HG03558 (cell line): ENCODE measurements at regions not wholly inside any gene's neighbourhood (a gene's known extent, or its start where the extent isn't known, plus 50 kb on each side); places are given as distances from the start of the nearest gene placed in this dataset.
"Not testable (repeated sequence)": the region's sequence is repeated elsewhere in the genome, so short reads cannot be mapped to it uniquely, and the experiment has no call there.

Experiments used
- ATAC-seq: cut with Tn5 transposase; IDR thresholded peaks from one replicate; pipeline ENCODE4 v1.9.1; 2021; ENCODE audit warnings: moderate number of reproducible peaks; ENCODE audit not compliant: unreplicated experiment; ENCODE audit errors: extremely low read depth

DNA sequence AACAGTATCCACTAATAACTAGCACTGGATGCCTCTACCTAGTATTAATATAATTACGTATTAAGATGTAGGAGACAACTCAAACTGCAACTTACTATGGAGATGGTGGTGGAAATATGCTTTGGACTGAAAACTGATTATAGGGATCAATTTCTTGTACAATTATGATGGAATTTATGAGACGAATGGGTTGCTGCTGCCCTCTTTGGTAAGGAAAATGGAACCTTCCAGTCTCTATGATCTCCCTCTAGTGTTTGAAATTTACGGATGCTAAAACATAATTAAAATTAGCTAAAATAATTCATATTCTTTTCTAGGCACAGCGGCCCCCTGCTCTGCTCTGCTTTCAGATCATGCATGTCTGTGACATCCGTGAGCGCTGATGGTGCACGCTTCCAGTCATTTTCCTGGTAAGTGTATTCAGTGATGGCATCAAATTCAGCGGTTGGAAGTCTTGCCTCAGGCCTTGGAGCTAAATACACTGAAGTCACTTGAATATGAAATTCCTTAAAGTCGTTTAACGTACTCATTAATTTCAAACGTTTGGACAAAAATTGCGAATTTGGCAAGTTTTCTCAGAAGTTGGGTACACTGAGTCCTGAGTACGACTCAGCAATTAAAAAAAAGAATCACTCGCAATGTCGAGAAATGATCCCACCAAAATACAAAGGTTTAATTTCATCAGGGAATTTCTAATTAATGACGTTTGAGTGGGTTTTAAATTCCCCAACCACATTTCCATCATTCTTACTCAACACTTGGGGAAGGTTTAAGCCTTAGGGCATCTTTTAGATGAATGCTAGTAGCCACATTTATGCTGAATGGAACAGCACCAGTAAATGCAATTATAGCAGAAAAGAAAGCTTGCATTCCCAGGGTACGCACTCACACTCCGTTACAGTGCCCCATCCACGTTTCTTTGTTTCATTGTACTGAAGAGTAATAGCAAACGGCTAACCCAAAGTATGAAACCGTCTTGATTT is 132.6 kb downstream of the NR2F2 start:
- no peak for ATAC-seq

DNA sequence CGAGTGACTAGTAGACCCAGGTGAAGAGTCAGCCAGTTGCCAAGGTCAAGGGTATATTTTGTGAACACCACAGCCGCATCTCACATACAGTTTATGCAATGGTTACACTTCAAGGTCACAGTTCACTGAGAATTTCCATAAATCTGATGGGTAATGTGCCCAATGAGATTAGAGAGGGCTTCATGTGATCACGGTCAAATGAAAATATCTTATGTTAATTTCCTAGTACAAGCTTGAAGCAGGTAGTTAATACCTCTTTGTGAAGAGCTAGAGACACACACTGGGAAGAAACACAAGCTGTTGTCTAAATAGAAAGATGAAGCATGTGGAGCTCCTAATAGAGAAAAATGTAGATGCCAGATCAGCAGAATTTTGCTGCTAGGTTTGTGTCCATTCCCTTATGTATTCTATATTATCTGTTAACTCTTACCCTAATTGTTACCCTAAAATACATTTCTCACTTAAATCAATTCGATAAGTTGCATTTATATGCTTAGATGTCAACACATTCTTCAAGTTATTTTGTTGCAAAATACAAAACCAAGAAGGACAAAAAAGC is 136.0 kb downstream of the NR2F2 start:
- no peak for ATAC-seq

DNA sequence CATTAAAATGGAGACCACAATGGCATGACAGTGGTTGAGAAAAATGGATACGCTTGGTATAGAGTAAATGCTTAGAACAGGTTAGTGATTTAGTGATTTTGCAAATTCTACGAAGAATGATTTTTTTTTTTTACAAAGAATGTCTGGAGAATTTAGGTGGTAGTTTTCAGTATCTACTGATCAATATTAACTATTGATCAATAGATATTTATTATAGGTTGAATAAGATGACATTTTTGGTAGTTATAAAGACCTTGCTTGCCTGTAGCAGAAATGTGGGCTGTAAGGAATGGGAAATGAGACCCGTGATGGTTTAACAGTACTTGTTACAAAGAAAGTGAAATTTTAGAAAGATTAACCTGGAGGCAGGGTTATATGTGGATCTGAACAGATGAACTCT is 137.5 kb downstream of the NR2F2 start:
- no peak for ATAC-seq

DNA sequence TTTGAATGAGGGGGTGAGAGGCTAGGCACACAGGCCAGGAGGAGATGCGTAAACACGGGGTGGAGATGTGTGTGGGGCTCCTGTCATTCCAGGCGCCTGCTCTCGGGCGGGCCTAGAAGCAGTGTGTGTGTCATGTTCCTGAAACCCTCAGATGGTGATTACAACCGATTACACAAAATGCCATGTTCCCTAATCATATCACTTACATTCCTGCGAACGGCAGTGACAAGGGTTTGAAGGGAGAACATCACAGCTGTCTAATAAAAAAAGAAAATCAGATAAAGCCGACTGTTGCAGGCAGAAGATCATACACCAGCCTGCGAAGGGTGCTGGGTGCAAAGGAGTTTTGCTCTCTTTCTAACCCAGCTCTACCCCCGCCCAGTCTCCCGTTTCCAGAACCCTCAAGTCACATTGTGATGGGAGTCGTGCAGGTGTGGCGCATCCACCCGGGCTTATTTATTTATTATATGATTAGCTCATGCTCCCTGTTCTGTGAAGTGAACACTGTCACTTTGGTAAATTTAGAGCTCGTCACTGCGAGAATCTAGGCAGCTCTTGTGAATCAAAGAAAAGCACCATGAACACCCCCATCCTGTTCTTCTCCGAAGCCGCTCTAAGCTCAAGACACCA is 140.3 kb downstream of the NR2F2 start:
- ATAC-seq: no peak

DNA sequence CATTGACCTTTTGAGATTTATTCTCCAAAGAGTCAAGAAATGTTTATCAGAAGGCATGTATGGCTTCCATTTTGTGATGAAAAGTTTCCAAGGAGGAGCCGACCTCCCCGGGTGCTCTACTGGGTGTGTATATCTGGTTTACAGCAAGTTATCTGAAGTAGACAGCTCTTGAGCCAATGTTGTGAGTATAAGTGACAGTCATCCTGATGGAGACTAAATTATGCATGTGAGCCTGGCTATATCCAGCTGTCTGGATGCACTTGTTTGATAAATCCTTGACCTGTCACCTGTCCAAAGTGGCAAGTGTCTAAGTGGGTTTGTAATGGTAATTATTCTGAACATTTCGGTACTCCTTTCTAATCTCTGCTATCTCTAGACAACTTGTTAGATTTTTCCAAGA is 142.2 kb downstream of the NR2F2 start:
- ATAC-seq: no peak

DNA sequence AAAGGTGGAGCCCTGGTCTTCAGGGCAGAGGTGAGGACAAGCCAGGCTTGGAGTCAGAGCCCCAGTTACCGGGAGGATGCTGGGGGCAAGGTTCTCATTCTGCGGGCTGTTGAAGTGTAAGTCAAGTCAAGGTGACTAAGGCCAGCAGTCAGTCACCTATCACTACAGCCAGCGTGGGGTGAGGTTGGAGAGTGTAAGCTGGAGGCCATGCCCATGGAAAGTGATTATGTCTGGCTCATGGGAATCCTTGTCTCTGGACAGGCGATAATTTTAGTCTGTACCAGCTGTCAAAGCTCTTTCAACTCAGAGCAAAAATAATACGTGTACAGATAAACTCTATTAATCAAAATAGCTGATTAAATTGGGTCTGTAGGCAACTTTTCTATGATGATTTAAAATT is 143.1 kb downstream of the NR2F2 start:
- no peak for ATAC-seq

DNA sequence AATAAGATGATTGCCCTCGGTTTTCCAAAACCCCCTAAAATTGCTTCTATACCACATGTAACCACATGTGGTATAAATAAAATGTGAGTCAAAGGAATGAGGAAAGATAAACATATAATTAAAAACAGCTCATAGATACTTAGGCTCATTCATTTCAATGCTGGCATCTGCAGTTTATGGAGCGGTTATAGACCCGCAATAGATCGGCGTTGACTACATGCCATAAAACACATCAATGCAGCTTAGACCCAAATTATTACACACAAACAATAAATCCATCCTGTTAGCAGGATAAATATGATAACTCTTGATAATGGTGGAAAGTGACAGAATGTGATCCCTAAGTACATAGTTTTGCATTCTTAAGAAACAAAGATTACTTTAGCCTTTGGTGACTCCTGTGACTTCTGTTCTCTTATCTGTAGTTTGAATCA is 143.7 kb downstream of the NR2F2 start:
- no peak for ATAC-seq

DNA sequence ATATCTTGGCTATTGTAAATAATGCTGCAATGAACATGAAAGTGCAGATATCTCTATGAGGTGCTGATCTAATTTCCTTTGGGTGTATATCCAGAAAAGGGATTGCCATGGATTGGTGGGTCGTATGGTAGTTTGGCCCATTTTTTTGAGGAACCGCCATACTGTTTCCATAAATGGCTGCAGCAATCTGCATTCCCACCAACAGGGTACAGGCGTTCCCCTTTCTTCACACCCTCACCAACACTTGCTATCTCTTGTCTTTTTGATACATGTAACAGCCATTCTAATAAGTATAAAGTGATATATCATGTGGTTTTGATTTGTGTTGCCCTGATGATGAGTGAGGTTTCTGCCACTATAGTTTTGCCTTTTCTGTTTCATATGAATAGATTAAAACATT is 146.7 kb downstream of the NR2F2 start:
- no peak for ATAC-seq

DNA sequence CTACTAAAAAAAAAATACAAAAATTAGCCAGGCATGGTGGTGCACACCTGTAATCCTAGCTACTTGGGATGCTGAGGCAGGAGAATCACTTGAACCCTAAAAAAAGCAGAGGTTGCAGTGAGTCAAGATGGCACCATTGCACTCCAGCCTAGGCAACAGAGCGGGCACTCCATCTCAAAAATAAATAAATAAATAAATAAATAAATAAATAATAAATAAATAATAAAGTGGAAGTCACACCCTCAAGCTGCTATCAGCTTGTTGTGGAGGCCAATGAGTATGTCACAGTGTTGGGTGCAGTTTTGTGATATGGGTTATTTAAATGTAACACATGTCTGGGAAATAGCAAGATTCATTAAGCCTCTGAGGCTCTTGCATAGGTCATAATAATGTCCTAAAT is 153.9 kb downstream of the NR2F2 start:
- not testable (repeated sequence) for ATAC-seq

DNA sequence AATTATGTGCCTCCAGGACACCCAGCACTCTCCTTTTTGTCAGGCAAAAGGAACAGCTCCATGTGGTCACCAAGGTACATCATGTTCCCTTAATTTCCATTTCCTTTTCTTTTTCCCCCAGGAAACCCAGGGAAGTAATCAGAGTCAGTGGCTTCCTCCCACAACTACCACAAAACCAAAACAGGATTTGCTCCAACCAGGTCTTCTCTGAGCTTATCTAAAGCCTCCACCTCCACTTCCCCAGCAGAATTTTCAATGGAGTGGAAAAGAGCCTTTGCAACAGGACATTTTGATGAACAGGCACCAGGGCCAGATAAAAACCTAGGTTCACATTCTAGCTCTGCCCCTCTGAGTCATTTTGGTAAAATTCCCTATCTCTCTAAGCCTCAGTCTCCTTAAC is 154.3 kb downstream of the NR2F2 start:
- ATAC-seq: no peak

DNA sequence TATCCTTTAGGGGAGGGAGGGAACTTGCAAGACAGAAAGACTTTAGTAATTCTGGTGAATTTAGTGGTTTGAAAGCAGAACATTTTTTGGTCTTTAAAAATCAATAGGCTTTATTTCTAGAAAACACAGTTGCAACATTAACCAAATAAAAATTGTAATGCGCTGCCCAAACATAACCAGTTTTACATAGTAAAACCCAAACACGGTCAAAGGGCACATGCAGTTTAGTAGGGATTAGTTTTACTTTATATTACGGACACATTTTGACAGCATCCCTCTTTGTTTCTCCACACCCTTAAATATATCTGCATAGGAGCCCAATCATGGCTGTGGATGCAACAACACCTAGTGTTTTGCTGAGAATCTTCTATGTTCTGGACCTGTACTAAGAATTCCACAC is 156.7 kb downstream of the NR2F2 start:
- no peak for ATAC-seq

DNA sequence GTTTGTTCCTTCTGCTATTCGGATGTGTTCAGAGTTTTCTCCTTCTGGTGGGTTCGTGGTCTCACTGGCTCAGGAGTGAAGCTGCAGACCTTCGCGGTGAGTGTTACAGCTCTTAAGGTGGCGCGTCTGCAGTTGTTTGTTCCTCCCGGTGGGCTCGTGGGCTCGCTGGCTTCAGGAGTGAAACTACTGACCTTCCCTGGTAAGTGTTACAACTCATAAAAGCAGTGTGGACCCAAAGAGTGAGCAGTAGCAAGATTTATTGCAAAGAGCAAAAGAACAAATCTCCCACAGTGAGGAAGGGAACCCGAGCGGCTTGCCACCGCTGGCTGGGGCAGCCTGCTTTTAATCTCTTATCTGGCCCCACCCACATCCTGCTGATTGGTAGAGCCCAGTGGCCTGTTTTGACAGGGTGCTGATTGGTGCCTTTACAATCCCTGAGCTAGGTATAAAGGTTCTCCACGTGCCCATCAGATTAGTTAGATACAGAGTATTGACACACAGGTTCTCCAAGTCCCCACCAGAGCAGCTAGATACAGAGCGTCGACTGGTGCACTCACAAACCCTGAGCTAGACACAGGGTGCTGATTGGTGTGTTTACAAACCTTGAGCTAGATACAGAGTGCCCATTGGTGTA is 160.7 kb downstream of the NR2F2 start:
- not testable (repeated sequence) for ATAC-seq

DNA sequence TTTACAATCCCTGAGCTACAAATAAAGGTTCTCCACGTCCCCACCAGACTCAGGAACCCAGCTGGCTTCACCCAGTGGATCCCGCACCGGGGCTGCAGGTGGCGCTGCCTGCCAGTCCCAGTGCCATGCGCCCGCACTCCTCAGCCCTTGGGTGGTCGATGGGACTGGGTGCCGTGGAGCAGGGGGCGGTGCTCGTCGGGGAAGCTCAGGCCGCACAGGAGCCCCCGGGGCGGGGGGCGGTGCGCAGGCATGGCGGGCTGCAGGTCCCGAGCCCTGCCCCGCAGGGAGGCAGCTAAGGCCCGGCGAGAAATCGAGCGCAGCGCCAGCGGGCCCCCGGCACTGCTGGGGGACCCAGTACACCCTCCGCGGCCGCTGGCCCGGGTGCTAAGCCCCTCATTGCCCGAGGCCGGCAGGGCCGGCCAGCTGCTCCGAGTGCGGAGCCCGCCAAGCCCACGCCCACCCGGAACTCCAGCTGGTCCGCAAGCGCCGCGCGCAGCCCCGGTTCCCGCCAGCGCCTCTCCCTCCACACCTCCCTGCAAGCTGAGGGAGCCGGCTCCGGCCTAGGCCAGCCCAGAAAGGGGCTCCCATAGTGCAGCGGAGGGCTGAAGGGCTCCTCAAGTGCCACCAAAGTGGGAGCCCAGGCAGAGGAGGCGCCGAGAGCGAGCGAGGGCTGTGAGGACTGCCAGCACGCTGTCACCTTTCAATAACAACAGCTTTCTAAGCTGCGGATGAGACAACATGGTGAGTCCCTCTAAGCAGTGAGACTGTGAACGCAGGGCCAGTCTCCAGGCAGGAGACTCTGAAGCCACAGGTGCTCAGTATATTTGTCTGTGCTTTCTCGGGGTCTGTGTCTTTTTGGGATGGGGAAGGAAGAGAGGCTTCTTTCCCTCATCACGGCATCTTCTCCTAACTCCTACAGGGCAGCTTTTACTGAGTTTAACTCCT is 161.5 kb downstream of the NR2F2 start:
- ATAC-seq: not testable (repeated sequence)

DNA sequence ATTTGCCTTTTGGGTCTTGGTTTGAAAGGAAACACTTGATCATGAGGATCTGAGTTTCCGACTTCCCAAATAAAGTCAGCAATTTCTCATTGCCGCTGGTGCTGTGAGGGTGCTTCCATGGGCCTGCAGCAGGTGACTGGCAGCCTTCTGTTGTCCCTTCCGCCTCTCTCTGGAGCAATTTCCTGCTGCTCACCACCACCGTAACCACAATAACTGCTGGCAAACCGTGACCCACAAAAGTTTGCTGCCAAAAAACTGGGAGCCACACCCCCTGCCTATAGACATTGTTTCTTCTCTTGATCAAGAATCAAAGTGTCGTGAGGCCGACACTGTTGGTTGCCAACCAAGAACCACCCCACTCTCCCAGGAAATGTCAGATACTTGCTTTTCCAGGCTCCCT is 164.0 kb downstream of the NR2F2 start:
- no peak for ATAC-seq

DNA sequence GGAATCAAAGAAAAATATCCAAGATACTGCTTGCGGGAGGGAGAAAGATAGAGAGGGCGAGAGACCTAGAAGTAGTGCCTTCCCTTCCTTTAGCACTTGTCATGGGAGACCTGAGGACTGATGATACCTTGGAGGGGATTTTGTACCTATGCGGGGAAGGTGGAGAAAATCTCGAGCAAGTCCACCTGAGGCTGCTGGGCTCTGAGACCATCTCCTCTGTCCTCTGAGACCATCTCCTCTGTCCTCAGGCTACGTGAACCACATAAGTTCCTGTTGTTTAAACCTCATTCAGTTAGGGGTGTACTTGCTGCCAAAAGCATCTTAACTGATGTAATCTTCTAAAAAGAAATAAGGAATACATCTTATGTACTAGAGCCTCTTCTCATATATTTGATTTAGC is 164.9 kb downstream of the NR2F2 start:
- ATAC-seq: no peak

DNA sequence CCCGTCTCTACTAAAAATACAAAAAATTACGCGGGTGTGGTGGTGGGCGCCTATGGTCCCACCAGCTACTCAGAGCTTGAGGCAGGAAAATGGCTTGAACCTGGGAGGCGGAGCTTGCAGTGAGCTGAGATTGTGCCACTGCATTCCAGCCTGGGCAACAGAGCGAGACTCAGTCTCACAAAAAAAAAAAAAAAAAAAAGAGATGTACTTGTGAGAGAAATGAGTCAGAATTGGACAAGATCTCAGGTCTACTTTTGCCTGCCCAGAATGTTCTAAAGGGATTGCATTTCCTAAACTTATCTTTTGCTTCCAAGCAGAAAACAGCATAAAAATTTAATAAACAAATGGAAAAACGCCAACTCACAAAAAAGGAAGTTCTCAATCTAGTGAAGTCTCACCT is 167.5 kb downstream of the NR2F2 start:
- ATAC-seq: no peak

DNA sequence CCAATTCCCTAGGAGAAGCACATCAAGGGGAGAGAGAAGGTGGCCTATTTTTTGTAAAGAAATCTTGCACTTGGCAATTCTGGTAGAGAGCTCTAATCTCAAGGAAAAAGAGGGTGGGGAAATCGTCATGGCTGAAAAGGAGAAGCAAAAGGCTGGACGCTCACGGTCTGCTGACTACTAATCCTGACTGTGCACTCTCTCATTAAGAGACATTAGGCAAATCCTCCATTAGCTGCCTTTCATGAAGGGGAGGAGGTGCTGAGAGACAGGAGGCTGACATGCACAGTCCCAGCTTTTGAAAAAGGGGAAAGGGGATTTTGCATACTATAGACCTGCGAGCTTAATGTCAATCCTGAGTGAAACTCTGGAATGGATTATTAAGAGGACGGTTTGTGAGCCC is 170.0 kb downstream of the NR2F2 start:
- no peak for ATAC-seq

DNA sequence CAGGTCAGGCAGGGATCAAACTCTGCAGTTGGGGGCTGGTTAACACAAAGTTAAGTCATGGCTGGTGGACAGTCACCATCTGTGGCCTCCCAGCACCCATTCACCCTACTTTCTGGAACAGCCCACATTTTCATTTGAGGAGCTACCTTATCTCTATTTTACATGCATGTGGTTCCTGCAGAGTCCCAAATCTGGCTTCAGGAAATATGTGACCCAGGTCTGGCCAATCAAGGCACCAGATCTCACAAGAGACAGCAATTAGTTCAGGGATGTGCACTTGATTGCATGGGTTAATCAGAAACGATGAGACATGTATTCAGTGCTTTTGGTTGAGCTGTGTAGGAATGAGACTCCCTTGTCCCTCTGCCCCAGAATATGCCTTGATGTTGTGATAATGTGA is 170.9 kb downstream of the NR2F2 start:
- ATAC-seq: no peak

DNA sequence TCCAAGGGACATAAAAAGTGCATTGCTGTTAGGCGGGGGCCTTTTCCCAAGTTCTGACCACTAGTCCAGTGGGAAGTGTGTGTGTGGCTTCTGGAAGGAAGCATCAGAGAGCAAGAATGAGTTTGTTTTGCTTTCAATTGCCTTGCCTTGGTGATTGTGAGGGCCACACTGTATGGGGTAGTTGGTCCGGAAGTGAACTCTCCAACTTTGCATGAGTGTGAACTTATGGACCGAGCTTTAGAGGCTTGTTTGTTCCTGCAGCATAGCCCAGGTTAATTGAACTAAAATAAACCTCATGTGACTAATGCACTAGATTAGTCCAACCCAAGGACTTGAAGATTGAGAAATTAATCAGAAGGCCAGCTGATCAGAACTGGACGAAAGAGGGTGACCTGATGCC is 171.7 kb downstream of the NR2F2 start:
- no peak for ATAC-seq

DNA sequence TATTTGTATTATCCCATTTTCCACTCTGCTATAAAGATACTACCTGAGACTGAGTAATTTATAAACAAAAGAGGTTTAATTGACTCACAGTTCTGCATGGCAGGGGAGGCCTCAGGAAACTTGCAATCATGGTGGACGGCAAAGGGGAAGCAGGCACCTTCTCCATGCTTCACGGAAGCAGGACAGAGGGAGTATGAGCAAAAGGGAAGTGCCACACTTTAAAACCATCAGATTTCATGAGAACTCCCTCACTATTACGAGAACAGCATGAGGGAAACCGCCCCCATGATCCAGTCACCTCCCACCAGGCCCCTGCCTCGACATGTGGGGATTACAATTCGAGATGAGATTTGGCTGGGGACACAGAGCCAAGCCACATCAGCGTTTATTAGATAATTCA is 172.8 kb downstream of the NR2F2 start:
- no peak for ATAC-seq
